CD14-positive monocyte (primary cell): ENCODE measurements at regions not wholly inside any gene's neighbourhood (a gene's known extent, or its start where the extent isn't known, plus 50 kb on each side); places are given as distances from the start of the nearest gene placed in this dataset.

Experiments used
- DNase-seq, 3 donors: peaks; one replicate each; pipeline ENCODE4 v3.0.0-alpha.2; 2011 to 2022
- H2AFZ ChIP-seq: 2 replicates; pipeline ENCODE4 v1.6.0; 2012; ENCODE audit warnings: mild to moderate bottlenecking, low read depth, low read length, inconsistent platforms; ENCODE audit not compliant: insufficient read depth, poor library complexity, severe bottlenecking
- H3K27ac ChIP-seq, 2 donors: 1 replicate in 1 of 2; 2 replicates in 1 of 2; pipeline ENCODE4 v1.5.1; 2012 to 2013; ENCODE audit warnings: low read length in 2 of 2, control low read depth in 1 of 2, inconsistent platforms in 1 of 2, low read depth in 1 of 2, mild to moderate bottlenecking in 1 of 2
- H3K27me3 ChIP-seq, 2 donors: one replicate each; pipeline versions ENCODE4 v1.6.0 to v1.6.1; 2011 to 2013; ENCODE audit warnings: low read length in 2 of 2; ENCODE audit not compliant: control insufficient read depth in 2 of 2, insufficient read depth in 2 of 2
- H3K36me3 ChIP-seq, 2 donors: replicated peaks in 1 of 2; 1 replicate in 1 of 2; 2 replicates in 1 of 2; pipeline versions ENCODE4 v1.5.1 to v1.6.1; 2012 to 2013; ENCODE audit warnings: low read length in 2 of 2, control low read depth in 1 of 2, inconsistent platforms in 1 of 2, mild to moderate bottlenecking in 1 of 2; ENCODE audit not compliant: insufficient read depth in 2 of 2, control insufficient read depth in 1 of 2
- H3K4me1 ChIP-seq, 2 donors: 1 replicate in 1 of 2; 2 replicates in 1 of 2; pipeline versions ENCODE4 v1.5.1 to v1.6.1; 2012 to 2013; ENCODE audit warnings: low read length in 2 of 2, control low read depth in 1 of 2, inconsistent platforms in 1 of 2, mild to moderate bottlenecking in 1 of 2, moderate library complexity in 1 of 2; ENCODE audit not compliant: insufficient read depth in 2 of 2, control insufficient read depth in 1 of 2
- H3K4me2 ChIP-seq: replicated peaks from 2 replicates; pipeline ENCODE3; 2012; ENCODE audit warnings: low read length, moderate library complexity, mild to moderate bottlenecking; ENCODE audit not compliant: poor library complexity, severe bottlenecking; ENCODE audit errors: extremely low read depth
- H3K4me3 ChIP-seq, 3 experiments: fragments of 200-600 bp in 1 of 3; sonication (generic) in 1 of 3; replicated peaks in 1 of 3; 1 replicate in 2 of 3; 2 replicates in 1 of 3; pipeline ENCODE4 v1.5.1; 2011 to 2013; ENCODE audit warnings: low read length in 3 of 3, mild to moderate bottlenecking in 3 of 3, control low read depth in 2 of 3, low read depth in 2 of 3, inconsistent platforms in 1 of 3, moderate library complexity in 1 of 3
- H3K79me2 ChIP-seq: 2 replicates; pipeline ENCODE4 v1.6.0; 2012; ENCODE audit warnings: mild to moderate bottlenecking, control low read depth, inconsistent platforms, low read length, moderate library complexity; ENCODE audit not compliant: insufficient read depth
- H3K9ac ChIP-seq: 2 replicates; pipeline ENCODE4 v1.6.0; 2017; ENCODE audit warnings: low read length, mild to moderate bottlenecking; ENCODE audit not compliant: insufficient read depth, poor library complexity, severe bottlenecking
- H3K9me3 ChIP-seq, 2 donors: replicated peaks in 1 of 2; 1 replicate in 1 of 2; 2 replicates in 1 of 2; pipeline versions ENCODE4 v1.5.1 to v1.6.1; 2012 to 2013; ENCODE audit warnings: low read length in 2 of 2, control low read depth in 1 of 2; ENCODE audit not compliant: control insufficient read depth in 1 of 2, insufficient read depth in 1 of 2
- H4K20me1 ChIP-seq: 2 replicates; pipeline ENCODE4 v1.6.0; 2012; ENCODE audit warnings: mild to moderate bottlenecking, low read length, control low read depth, moderate library complexity; ENCODE audit not compliant: insufficient read depth
- H3K27ac Mint-ChIP-seq, 7 donors: one replicate each; pipeline ENCODE4 v1.8.0; 2020; ENCODE audit warnings: mild to moderate bottlenecking in 7 of 7, mixed read lengths in 7 of 7, moderate library complexity in 6 of 7, inconsistent platforms in 2 of 7
- H3K27me3 Mint-ChIP-seq, 3 donors: one replicate each; pipeline ENCODE4 v1.8.0; 2021 to 2022; ENCODE audit warnings: low read depth in 3 of 3, mild to moderate bottlenecking in 3 of 3, mixed read lengths in 3 of 3, moderate library complexity in 3 of 3, inconsistent platforms in 1 of 3
- H3K36me3 Mint-ChIP-seq, 2 donors: one replicate each; pipeline ENCODE4 v1.8.0; 2020; ENCODE audit warnings: mixed read lengths in 2 of 2, inconsistent platforms in 1 of 2, mild to moderate bottlenecking in 1 of 2
- H3K4me1 Mint-ChIP-seq: one replicate; pipeline ENCODE4 v1.8.0; 2020; ENCODE audit warnings: mild to moderate bottlenecking, mixed read lengths
- H3K4me3 Mint-ChIP-seq, 2 donors: one replicate each; pipeline ENCODE4 v1.8.0; 2020; ENCODE audit warnings: mild to moderate bottlenecking in 2 of 2, mixed read lengths in 2 of 2, moderate library complexity in 1 of 2
- H3K9me3 Mint-ChIP-seq, 7 donors: one replicate each; pipeline ENCODE4 v1.8.0; 2020 to 2022; ENCODE audit warnings: mixed read lengths in 7 of 7, mild to moderate bottlenecking in 6 of 7, moderate library complexity in 6 of 7, inconsistent platforms in 2 of 7
- CTCF ChIP-seq: fragments of 200-600 bp; IDR thresholded peaks from one replicate; pipeline ENCODE4 v1.8.0; 2022; ENCODE audit warnings: antibody characterized with exemption, mild to moderate bottlenecking
- WGBS: methylation state at CpG from one replicate; pipeline ENCODE4 v1.1.5; 2013; ENCODE audit warnings: missing lambda C conversion rate; ENCODE audit not compliant: insufficient coverage; 5-methylcytosine and 5-hydroxymethylcytosine counted together
- intact Hi-C, 2 donors: fragments of 100-400 bp; cut with micrococcal nuclease; formaldehyde crosslinking; loops; one replicate each; pipeline versions ENCODE4 v1.15.0 to v1.15.1; 2023

GRCh38 chr6:82097676-82098075 lies 149.9 kb downstream of the IBTK start:
- H3K27me3 Mint-ChIP-seq: peaks cover 0 to 5% (median 2%) of the 10 kb centered on the region in 3 donors
- Histone ChIP-seq H3K9ac (no peak overlapping the region), H3K27ac (no peak overlapping the region), H3K9me3 (no peaks in the 10 kb centered on the region), H2AFZ (no peak overlapping the region), H3K4me2 (no peak overlapping the region), H3K79me2 (no peaks in the 10 kb centered on the region), H3K27me3 (no peaks in the 10 kb centered on the region), H4K20me1 (no peaks in the 10 kb centered on the region), H3K36me3 (no peaks in the 10 kb centered on the region), H3K4me3 (no peak overlapping the region), H3K4me1 (no peaks in the 10 kb centered on the region)
- DNase-seq: no peak
- no peaks in the 10 kb centered on the region for H3K36me3 Mint-ChIP-seq
- TF ChIP-seq CTCF: no peak
- no CpG with 5 or more reads among the region's 2 CpGs for WGBS
- H3K27ac Mint-ChIP-seq: no peak overlapping the region
- no peak overlapping the region for H3K4me3 Mint-ChIP-seq
- intact Hi-C loops: no loop called here
- peaks cover 0 to 24% (median 11%) of the 10 kb centered on the region in 7 donors for H3K9me3 Mint-ChIP-seq
- H3K4me1 Mint-ChIP-seq: peaks cover 2% of the 10 kb centered on the region

GRCh38 chr6:82095091-82095490 lies 152.5 kb downstream of the IBTK start:
- H3K27ac Mint-ChIP-seq: peak overlapping the region in 5 of 7 donors; percentile 1 to 66 (median 63)
- Histone ChIP-seq H3K4me2 (no peak overlapping the region), H3K27me3 (no peaks in the 10 kb centered on the region), H3K79me2 (no peaks in the 10 kb centered on the region), H4K20me1 (no peaks in the 10 kb centered on the region), H3K9ac (no peak overlapping the region), H3K4me1 (no peaks in the 10 kb centered on the region), H3K36me3 (no peaks in the 10 kb centered on the region), H3K27ac (no peak overlapping the region), H2AFZ (peak overlapping the region; percentile 24), H3K4me3 (peak overlapping the region in 1 of 3 experiments; percentile 12), H3K9me3 (no peaks in the 10 kb centered on the region)
- H3K36me3 Mint-ChIP-seq: no peaks in the 10 kb centered on the region
- peaks cover 2% of the 10 kb centered on the region for H3K4me1 Mint-ChIP-seq
- intact Hi-C loops: no loop called here
- peaks cover 0 to 19% (median 7%) of the 10 kb centered on the region in 7 donors for H3K9me3 Mint-ChIP-seq
- WGBS: no CpG with 5 or more reads among the region's 5 CpGs
- peak overlapping the region in 1 of 2 donors; percentile 70 for H3K4me3 Mint-ChIP-seq
- no peak for TF ChIP-seq CTCF
- peak in 1 of 3 donors; percentile 9 for DNase-seq
- H3K27me3 Mint-ChIP-seq: peaks cover 0 to 4% (median 0%) of the 10 kb centered on the region in 3 donors
